ENCODE measurements at regions not wholly inside any gene's neighbourhood (a gene's known extent, or its start where the extent isn't known, plus 50 kb on each side); places are given as distances from the start of the nearest gene placed in this dataset.

- H3K36me3 Mint-ChIP-seq (ENCODE audit: low read depth), result no peaks in the 10 kb centered on the region
- TF ChIP-seq NANOG (IDR thresholded peaks at IDR 0.05; ENCODE audit: borderline replicate concordance) (no peak), POLR2AphosphoS5 (IDR thresholded peaks at IDR 0.05; ENCODE audit: low read depth) (no peak), ETS1 (IDR thresholded peaks at IDR 0.05) (no peak), REST (IDR thresholded peaks at IDR 0.05; ENCODE audit: unreplicated experiment) (no peak), JUNB (IDR thresholded peaks at IDR 0.05; ENCODE audit: unreplicated experiment) (no peak), EZH2 (IDR thresholded peaks at IDR 0.05; ENCODE audit: low read depth, unreplicated experiment) (no peak), EZH2phosphoT487 (IDR thresholded peaks at IDR 0.05; ENCODE audit: unreplicated experiment) (no peak), CTCF (conservative IDR thresholded peaks at IDR 0.05; ENCODE audit: low read depth in 2 of 2) (no peak), ZNF331 (CRISPR knock-in tag; IDR thresholded peaks at IDR 0.05; ENCODE audit: low read depth) (no peak), ZNF114 (CRISPR knock-in tag; IDR thresholded peaks at IDR 0.05) (no peak)
- no peaks in the 10 kb centered on the region for H3K4me1 Mint-ChIP-seq
- Histone ChIP-seq H3K4me3 (no peak overlapping the region), H3K27me3 (ENCODE audit: insufficient read depth) (no peaks in the 10 kb centered on the region), H3F3A (replicated peaks; ENCODE audit: low read depth) (no peaks in the 10 kb centered on the region), H3K4me2 (no peak overlapping the region), H2AFZ (no peak overlapping the region), H3K79me2 (replicated peaks; ENCODE audit: insufficient read depth) (no peaks in the 10 kb centered on the region), H3K36me3 (ENCODE audit: insufficient read depth) (no peaks in the 10 kb centered on the region), H3K4me1 (ENCODE audit: insufficient read depth) (no peaks in the 10 kb centered on the region), H4K20me1 (replicated peaks; ENCODE audit: insufficient read depth) (no peaks in the 10 kb centered on the region), H3K9me2 (ENCODE audit: insufficient read depth) (no peaks in the 10 kb centered on the region), H3K27ac (ENCODE audit: low read depth) (no peak overlapping the region)
- no peak overlapping the region for H3K27ac Mint-ChIP-seq
- peaks cover 2% of the 10 kb centered on the region for H3K27me3 Mint-ChIP-seq (ENCODE audit: insufficient read depth, low read depth, poor library complexity)
- DNase-seq (ENCODE audit: low spot score) (no peak), ATAC-seq (no peak)
- H3K9me3 Mint-ChIP-seq, result no peaks in the 10 kb centered on the region; the same call in 1 of the 3 replicates
- no peak overlapping the region for H3K4me3 Mint-ChIP-seq
These were observed 1035.9 kb downstream of the TRHDE start for GRCh38 chr12:73308079-73308478.

- no peak overlapping the region for H3K27ac Mint-ChIP-seq
- H4K20me1 ChIP-seq (replicated peaks; ENCODE audit: insufficient read depth), result no peaks in the 10 kb centered on the region
- ATAC-seq, result no peak
- TF ChIP-seq NANOG (IDR thresholded peaks at IDR 0.05; ENCODE audit: borderline replicate concordance), result no peak
- no peak for TF ChIP-seq JUNB (IDR thresholded peaks at IDR 0.05; ENCODE audit: unreplicated experiment)
- no peak for TF ChIP-seq ZNF114 (CRISPR knock-in tag; IDR thresholded peaks at IDR 0.05)
- no peak for TF ChIP-seq ETS1 (IDR thresholded peaks at IDR 0.05)
- no peak for TF ChIP-seq STAT1 (IDR thresholded peaks at IDR 0.05; ENCODE audit: unreplicated experiment)
- no peak for TF ChIP-seq CREB1 (CRISPR knock-in tag; IDR thresholded peaks at IDR 0.05; ENCODE audit: low read depth)
- TF ChIP-seq REST (IDR thresholded peaks at IDR 0.05; ENCODE audit: unreplicated experiment), result no peak
These were observed 1036.6 kb downstream of the TRHDE start for GRCh38 chr12:73308747-73309146.

More at GRCh38 chr12:73308747-73309146, 1036.6 kb downstream of the TRHDE start:
- H3K4me1 Mint-ChIP-seq, result no peaks in the 10 kb centered on the region
- H3K27me3 ChIP-seq (ENCODE audit: insufficient read depth), result no peaks in the 10 kb centered on the region
- no peak overlapping the region for H3K4me3 ChIP-seq
- no peaks in the 10 kb centered on the region for H3K9me2 ChIP-seq (ENCODE audit: insufficient read depth)
- H3K36me3 Mint-ChIP-seq (ENCODE audit: low read depth), result no peaks in the 10 kb centered on the region
- no peaks in the 10 kb centered on the region; the same call in 1 of the 3 replicates for H3K9me3 Mint-ChIP-seq
- peaks cover 2% of the 10 kb centered on the region for H3K27me3 Mint-ChIP-seq (ENCODE audit: insufficient read depth, low read depth, poor library complexity)
- no peak overlapping the region for H2AFZ ChIP-seq
- H3K36me3 ChIP-seq (ENCODE audit: insufficient read depth), result no peaks in the 10 kb centered on the region
- no peaks in the 10 kb centered on the region for H3K4me1 ChIP-seq (ENCODE audit: insufficient read depth)
- H3K4me2 ChIP-seq, result no peak overlapping the region
- H3K4me3 Mint-ChIP-seq, result no peak overlapping the region
- no peak for DNase-seq (ENCODE audit: low spot score)
- H3F3A ChIP-seq (replicated peaks; ENCODE audit: low read depth), result no peaks in the 10 kb centered on the region
- H3K79me2 ChIP-seq (replicated peaks; ENCODE audit: insufficient read depth), result no peaks in the 10 kb centered on the region
- no peak overlapping the region for H3K27ac ChIP-seq (ENCODE audit: low read depth)

All from GM23338 (cell line).